SIG-M5 treated with dmso at 0.1 percent for 504 hours (cell line): ENCODE measurements at regions not wholly inside any gene's neighbourhood (a gene's known extent, or its start where the extent isn't known, plus 50 kb on each side); places are given as distances from the start of the nearest gene placed in this dataset.

Experiments used
- DNase-seq: peaks from one replicate; lab custom pipeline; 2025; ENCODE audit not compliant: unreplicated experiment; lab: John Stamatoyannopoulos, UW

DNA sequence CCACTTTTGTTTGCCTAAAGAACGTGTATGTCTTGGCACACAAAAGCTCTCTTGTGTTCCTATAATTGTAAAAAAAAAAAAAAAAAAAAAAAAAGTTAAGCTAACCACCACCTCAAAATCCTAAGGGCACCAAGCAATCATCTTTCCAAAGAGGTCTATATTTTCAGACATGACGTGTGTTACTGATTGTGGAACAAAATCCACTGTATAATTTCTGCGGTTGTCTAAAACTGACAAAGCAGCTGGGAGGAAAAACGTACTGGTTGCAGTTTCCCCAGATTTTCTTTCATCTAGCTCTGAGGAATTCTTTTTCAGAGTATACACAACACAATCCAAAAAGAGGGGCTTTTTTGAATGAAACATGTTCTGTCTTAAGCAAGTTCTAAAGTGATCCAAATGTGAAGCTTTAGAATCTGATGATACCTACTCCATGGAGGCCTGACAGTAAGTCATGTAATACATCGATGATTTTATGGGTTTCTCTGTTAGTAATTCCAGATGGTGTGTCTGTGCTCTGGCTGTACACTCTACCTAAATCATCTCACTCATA is 375.6 kb upstream of the NUDT12 start:
- no peak for DNase-seq

- DNase-seq: peak; percentile 4
Measured at GRCh38 chr5:103929338-103930013, 366.9 kb upstream of the NUDT12 start.

GRCh38 chr5:103927739-103928138 is 365.1 kb upstream of the NUDT12 start:
- DNase-seq: no peak

DNA sequence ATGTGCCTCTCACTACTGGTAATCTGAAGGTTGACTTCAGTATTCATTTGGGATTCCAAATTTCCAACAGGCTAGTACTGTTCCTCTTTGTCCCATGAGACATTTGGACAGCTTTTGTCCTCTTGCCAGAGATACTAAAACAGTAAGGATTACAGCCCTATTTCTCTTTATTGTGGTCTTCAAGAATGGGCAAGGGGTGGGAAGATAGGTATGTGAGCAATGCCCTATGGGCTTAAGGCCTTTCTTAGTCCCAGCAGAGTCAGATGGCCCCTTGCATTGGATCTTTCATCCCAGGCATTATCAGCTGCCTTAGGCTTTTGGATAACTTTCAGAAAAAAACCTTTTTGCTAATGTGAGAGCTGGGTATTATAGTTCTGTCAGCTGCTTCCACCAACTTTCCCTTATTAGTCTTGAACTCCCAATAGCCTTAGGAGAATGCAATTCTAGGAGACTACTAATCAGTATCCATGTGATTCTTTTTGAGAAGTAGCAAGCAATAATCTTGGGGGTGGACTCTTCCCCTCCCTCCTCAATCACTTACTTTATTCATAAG is 361.1 kb upstream of the NUDT12 start:
- DNase-seq: no peak

- no peak for DNase-seq
Measured at GRCh38 chr5:103919506-103919905, 356.9 kb upstream of the NUDT12 start.

GRCh38 chr5:103918668-103919367 is 356.2 kb upstream of the NUDT12 start:
- no peak for DNase-seq

DNA sequence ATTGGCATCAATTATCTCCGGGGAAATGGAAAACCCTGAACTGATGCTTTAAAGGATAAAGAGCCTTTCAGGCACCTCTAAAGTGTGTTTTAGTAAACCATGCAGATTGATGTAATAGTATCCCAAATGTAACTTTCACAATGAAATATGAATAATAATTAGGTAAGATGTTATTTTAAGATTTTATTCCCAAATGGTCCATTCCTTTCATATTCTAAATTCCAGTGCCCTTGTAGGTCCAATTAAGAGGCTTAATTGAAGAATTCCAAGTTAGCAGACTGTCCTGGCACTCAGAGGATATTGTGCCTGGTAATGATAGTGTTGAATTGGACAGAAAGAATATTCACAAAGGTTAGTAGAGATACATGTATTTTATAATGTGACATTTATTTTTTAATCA is 352.5 kb upstream of the NUDT12 start:
- DNase-seq: no peak

DNA sequence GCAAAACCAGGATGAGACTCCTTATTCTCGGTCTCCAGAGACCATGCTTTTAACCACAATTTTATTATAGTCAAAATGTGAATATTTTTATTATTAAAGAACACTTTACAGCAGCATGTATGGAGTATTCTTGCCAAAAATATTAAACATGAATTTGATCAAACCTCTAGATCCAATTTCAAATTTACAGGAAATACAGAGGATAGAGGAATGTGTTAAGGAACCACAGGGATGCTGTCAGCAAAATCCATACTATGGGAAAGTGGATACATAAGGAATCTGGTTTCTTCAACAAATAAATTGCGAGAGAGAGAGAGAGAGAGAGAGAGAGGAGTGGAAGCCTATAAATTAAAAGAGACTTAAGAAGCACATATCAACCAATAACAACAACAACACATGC is 348.2 kb upstream of the NUDT12 start:
- no peak for DNase-seq

GRCh38 chr5:103910011-103910410 is 347.4 kb upstream of the NUDT12 start:
- no peak for DNase-seq

DNA sequence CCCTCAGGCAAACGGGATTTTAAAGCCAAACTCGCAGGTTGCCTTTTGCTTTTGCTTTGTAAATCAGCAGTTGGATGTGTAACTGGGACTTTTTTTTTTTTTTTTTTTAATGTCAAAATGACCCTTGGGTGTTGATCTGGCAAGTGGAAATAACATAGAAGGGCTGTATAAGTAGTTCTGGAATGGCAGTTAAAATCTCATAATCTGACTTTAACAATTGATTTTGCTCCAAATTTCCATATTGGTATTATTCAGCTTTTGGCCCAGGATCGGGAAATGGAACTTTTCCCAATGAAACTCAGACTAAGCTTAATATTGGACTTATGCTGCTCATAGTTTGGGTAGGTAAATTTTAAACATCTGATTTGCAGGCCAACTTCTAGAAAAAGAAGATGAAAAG is 346.8 kb upstream of the NUDT12 start:
- no peak for DNase-seq

- no peak for DNase-seq
Measured at GRCh38 chr5:103908336-103909080, 345.9 kb upstream of the NUDT12 start.

GRCh38 chr5:103907001-103907400 is 344.4 kb upstream of the NUDT12 start:
- no peak for DNase-seq

DNA sequence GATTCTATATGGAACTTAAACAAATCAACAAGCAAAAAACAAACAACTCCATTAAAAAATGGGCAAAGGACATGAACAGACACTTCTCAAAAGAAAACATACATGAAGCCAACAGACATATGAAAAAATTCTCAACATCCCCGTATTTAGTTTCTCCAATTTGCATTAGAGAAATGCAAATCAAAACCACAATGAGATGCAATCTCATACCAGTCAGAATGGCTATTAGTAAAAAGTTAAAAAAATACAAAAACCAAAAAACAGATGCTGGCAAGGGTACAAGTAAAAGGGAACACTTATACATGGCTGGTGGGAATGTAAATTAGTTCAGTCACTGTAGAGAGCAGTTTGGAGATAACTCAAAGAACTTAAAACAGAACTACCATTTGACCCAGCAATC is 342.1 kb upstream of the NUDT12 start:
- DNase-seq: no peak

GRCh38 chr5:103902893-103903292 is 340.3 kb upstream of the NUDT12 start:
- no peak for DNase-seq

DNA sequence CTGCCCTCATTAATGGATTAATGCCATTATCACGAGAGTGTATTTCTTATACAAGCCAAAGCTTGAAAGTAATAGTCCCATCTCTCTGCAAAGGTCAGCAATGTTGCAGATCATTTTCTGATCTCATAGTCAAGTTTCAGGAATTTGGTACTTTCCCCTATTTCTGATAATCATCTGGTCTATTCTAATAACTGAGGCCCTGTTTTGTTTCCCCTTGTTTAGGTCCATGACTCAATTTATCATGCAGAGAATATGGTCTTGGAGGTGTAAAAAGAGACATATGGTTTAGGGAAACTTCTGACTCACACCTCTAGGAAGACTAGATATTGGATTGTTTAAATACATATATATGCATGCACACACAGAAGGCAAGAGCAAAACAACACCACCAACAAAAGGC is 339.3 kb upstream of the NUDT12 start:
- no peak for DNase-seq

DNA sequence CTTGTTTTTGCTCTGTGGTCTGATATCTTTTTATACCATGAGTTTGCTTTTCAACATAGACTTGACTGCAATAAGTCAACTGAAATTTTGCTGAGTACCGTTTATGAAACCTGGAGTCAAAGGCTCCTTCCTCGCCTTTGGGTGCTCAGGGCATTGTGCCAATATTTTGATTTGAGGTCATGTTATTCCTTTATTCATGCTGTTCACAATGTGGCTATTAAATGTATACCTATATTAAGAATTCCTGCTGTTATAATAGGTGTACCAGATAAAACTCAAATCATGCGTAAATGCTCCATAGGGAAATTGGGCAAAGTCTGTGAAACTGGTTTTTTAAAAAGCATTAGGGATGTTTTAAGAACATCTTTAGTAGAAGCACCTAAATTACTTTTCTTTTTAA is 334.0 kb upstream of the NUDT12 start:
- DNase-seq: no peak

DNA sequence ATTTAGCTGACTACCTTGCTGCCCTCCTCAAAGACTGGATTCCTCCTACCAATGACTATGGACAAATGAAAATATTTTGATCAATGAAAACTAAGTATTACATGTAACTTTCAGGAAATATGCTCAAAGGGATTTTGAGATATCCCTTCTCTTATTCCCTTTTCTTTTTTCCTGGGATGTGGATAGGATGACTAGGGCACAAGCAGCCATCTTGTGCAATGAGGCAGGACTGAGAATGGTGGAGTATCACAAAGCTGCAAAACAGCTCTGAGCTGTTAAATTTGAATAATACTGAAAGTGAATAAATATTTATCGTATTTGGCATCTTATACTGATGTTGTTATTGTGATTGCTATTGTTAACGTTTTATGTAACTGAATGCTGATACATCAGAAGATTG is 333.1 kb upstream of the NUDT12 start:
- DNase-seq: no peak

DNA sequence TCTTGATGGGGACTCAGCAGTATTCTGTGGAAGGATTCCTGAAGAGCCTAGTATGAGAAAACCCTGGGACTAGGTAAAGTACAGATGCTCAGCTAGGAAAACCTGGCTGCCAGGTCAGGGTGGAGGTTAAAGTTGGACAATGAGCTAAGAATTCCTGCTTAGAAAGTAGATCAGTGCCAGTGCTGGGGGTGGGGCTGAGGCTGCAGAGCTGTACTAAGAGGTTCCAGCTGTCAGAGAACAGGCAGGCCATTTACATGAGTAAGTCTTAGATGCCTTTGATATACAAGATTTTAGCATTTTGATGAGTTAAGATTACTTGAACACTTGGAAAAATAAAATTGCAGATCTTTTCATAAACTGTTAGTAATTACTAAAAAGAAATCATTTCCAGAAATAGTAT is 332.3 kb upstream of the NUDT12 start:
- no peak for DNase-seq

DNA sequence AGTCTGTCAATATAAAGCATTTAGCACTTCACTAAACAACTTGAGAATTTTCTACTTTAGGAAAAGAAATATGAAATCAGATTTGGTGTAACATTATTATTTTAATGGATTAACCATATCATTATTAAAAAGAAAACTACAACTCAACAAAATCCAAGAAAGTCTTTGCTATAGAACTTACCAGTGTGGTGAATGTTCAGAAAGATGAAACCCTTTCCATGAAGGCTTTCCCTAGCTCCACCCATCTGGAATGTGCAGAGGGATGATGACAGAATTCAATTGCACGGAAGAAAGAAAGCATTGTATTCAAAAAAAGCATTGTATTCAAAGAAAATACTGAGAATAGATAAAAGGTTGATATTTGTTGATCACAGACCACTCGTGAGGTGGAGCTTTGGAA is 328.6 kb upstream of the NUDT12 start:
- no peak for DNase-seq

DNA sequence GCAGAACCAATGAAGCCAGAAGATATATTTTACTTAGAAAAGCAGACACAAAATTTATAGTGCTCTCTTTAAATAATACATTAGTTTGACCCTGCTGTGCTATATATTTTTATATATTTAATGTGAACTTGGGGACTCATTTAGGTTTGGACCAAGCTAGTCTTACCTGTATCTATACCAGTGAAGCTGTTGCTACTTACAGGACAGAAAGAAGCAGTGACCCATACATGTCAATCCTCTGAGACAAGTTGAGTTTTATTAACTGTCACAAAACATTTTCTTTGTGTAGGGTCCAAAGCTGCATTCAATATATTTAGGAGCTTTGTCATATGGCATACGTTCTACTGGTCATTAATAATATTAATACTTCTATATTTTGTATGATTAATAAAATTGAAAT is 327.7 kb upstream of the NUDT12 start:
- DNase-seq: no peak

- DNase-seq: no peak
Measured at GRCh38 chr5:103889500-103890209, 327.1 kb upstream of the NUDT12 start.
